ENCODE measurements at regions not wholly inside any gene's neighbourhood (a gene's known extent, or its start where the extent isn't known, plus 50 kb on each side); places are given as distances from the start of the nearest gene placed in this dataset.
A peak's percentile ranks its signal among the peaks of the same experiment; 100 is the strongest.

DNA sequence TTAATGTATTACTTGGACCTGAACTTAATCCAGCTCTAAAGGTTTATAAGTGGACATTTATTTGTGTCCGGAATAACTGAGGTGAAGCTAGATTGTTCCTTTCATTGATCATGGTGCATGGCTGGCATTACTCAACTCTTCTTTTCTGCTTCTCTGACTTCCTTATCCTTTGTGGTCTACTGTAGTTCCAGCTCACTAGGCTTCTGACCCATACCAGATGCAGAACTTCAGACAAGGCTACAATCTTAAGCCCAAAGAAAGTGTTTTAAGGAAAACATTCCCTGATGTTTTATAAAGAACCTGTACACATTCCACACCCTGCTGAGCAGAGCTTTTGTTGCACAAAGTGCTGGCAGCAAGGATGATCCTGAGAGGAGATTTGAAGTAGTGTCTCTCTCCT, 250.8 kb upstream of the TGFBR2 start:
- Histone ChIP-seq H3K36me3 (no peaks in the 10 kb centered on the region), H3K4me3 (no peak overlapping the region), H3K27me3 (no peaks in the 10 kb centered on the region), H3K9me3 (no peaks in the 10 kb centered on the region), H3K4me1 (peaks cover 0 to 71% (median 23%) of the 10 kb centered on the region in 4 donors), H3K27ac (peak overlapping the region; percentile 64 to 76)
- intact Hi-C loops (cut with DNase I; ENCODE audit: low total_unique reads), result loop anchor here (10.0 kb wide), 1 partner anchor 89 kb away; no protein-coding TSS in a partner anchor
- DNase-seq, result no peak
- TF ChIP-seq, protein P1, sequence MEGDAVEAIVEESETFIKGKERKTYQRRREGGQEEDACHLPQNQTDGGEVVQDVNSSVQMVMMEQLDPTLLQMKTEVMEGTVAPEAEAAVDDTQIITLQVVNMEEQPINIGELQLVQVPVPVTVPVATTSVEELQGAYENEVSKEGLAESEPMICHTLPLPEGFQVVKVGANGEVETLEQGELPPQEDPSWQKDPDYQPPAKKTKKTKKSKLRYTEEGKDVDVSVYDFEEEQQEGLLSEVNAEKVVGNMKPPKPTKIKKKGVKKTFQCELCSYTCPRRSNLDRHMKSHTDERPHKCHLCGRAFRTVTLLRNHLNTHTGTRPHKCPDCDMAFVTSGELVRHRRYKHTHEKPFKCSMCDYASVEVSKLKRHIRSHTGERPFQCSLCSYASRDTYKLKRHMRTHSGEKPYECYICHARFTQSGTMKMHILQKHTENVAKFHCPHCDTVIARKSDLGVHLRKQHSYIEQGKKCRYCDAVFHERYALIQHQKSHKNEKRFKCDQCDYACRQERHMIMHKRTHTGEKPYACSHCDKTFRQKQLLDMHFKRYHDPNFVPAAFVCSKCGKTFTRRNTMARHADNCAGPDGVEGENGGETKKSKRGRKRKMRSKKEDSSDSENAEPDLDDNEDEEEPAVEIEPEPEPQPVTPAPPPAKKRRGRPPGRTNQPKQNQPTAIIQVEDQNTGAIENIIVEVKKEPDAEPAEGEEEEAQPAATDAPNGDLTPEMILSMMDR (IDR thresholded peaks at IDR 0.05), result no peak

GRCh38 chr3:30356866-30357753, 249.3 kb upstream of the TGFBR2 start:
- TF ChIP-seq, protein P1 (IDR thresholded peaks at IDR 0.05), result no peak
- intact Hi-C loops (cut with DNase I; ENCODE audit: low total_unique reads), result loop anchor here (10.0 kb wide), 1 partner anchor 88 kb away; no protein-coding TSS in a partner anchor
- Histone ChIP-seq H3K27me3 (no peaks in the 10 kb centered on the region), H3K27ac (peak overlapping the region; percentile 64 to 76), H3K4me1 (peaks cover 0 to 57% (median 23%) of the 10 kb centered on the region in 4 donors), H3K9me3 (no peaks in the 10 kb centered on the region), H3K36me3 (no peaks in the 10 kb centered on the region), H3K4me3 (no peak overlapping the region)
- DNase-seq, result no peak

GRCh38 chr3:30357897-30358296, 248.5 kb upstream of the TGFBR2 start:
- intact Hi-C loops (cut with DNase I; ENCODE audit: low total_unique reads), result loop anchor here (10.0 kb wide), 1 partner anchor 87 kb away; no protein-coding TSS in a partner anchor
- Histone ChIP-seq H3K27me3 (no peaks in the 10 kb centered on the region), H3K36me3 (no peaks in the 10 kb centered on the region), H3K4me3 (no peak overlapping the region), H3K27ac (no peak overlapping the region), H3K4me1 (peaks cover 0 to 49% (median 23%) of the 10 kb centered on the region in 4 donors), H3K9me3 (no peaks in the 10 kb centered on the region)
- DNase-seq, result no peak
- TF ChIP-seq, protein P1 (IDR thresholded peaks at IDR 0.05), result no peak

DNA sequence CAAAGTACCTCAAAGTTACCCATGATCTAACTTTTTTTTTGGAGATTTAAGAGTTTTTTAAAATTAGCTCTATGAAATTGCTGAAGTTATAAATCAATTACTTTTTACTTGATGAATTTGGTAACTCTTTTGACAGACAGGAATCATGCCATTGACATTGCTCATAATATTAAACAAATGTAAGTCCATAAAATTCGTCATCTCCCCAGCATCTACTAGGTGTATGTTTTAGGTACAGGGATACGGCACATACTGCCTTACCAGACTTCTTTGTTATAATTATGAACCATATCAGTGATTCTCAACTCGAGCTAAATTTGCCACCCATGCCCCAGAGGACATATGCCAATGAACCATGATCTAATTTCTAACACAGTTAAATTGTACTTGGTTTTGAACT, 247.5 kb upstream of the TGFBR2 start:
- DNase-seq, result no peak
- Histone ChIP-seq H3K4me3 (no peak overlapping the region), H3K27ac (no peak overlapping the region), H3K4me1 (peaks cover 0 to 39% (median 18%) of the 10 kb centered on the region in 4 donors), H3K36me3 (no peaks in the 10 kb centered on the region), H3K9me3 (no peaks in the 10 kb centered on the region), H3K27me3 (no peaks in the 10 kb centered on the region)
- TF ChIP-seq, protein P1 (IDR thresholded peaks at IDR 0.05), result no peak
- intact Hi-C loops (cut with DNase I; ENCODE audit: low total_unique reads), result loop anchor here (10.0 kb wide), 1 partner anchor 86 kb away; no protein-coding TSS in a partner anchor

DNA sequence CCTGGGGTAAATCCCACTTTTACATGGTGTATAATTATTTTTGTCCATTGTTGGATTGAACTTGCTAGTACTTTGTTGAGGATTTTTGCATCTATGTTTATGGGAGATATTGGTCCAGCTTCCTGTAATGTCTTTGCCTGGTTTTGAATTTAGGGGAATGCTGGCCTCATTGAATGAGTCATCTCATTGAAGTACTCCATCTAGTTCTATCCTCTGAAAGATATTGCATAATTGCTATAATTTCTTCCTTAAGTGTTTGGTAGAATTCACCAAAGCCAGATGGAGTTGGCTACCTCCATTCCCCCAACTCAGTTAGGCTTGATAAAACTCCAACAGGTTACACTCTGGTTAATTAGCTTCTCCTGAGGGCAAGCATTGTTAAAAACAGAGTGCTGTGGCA, 237.4 kb upstream of the TGFBR2 start:
- peaks cover 0 to 24% (median 11%) of the 10 kb centered on the region in 4 donors for H3K4me1 ChIP-seq
- TF ChIP-seq, protein P1 (IDR thresholded peaks at IDR 0.05), result no peak

More for the DNA sequence above, 237.4 kb upstream of the TGFBR2 start:
- H3K36me3 ChIP-seq, result no peaks in the 10 kb centered on the region
- intact Hi-C loops (cut with DNase I; ENCODE audit: low total_unique reads), result no loop called here
- no peak for DNase-seq
- H3K9me3 ChIP-seq, result no peaks in the 10 kb centered on the region
- H3K27ac ChIP-seq, result no peak overlapping the region
- H3K27me3 ChIP-seq, result no peaks in the 10 kb centered on the region
- H3K4me3 ChIP-seq, result no peak overlapping the region

All from tibial artery (tissue), 4 donors.